Loucy (cell line): ENCODE measurements at regions not wholly inside any gene's neighbourhood (a gene's known extent, or its start where the extent isn't known, plus 50 kb on each side); places are given as distances from the start of the nearest gene placed in this dataset.

Experiments
- H2AFZ ChIP-seq: fragments of 200-600 bp; sonication (generic); 2 replicates; pipeline ENCODE4 v1.6.0; 2016; ENCODE audit warnings: antibody characterized with exemption, mild to moderate bottlenecking, low read length, moderate library complexity
- H3F3A ChIP-seq: fragments of 200-600 bp; 2 replicates; pipeline ENCODE4 v1.6.0; 2016; ENCODE audit warnings: antibody characterized with exemption, low read depth, mild to moderate bottlenecking
- H3K27me3 ChIP-seq: fragments of 200-600 bp; sonication (generic); 2 replicates; pipeline ENCODE4 v1.6.1; 2014; ENCODE audit warnings: low read length, mild to moderate bottlenecking; ENCODE audit not compliant: insufficient read depth, poor library complexity, severe bottlenecking
- H3K36me3 ChIP-seq: fragments of 200-600 bp; sonication (generic); 2 replicates; pipeline ENCODE4 v1.6.1; 2016; ENCODE audit warnings: low read length; ENCODE audit not compliant: insufficient read depth
- H3K4me1 ChIP-seq: fragments of 200-600 bp; sonication (generic); 2 replicates; pipeline ENCODE4 v1.5.1; 2014; ENCODE audit warnings: low read length, mild to moderate bottlenecking; ENCODE audit not compliant: insufficient read depth, poor library complexity, severe bottlenecking
- H3K4me2 ChIP-seq: fragments of 200-600 bp; sonication (generic); 2 replicates; pipeline ENCODE4 v1.6.0; 2014; ENCODE audit warnings: antibody characterized with exemption, low read length, low read depth, mild to moderate bottlenecking; ENCODE audit not compliant: poor library complexity, severe bottlenecking
- H3K4me3 ChIP-seq: fragments of 200-600 bp; sonication (generic); 2 replicates; pipeline ENCODE4 v1.5.1; 2014; ENCODE audit warnings: low read length, mild to moderate bottlenecking, mixed read lengths; ENCODE audit not compliant: poor library complexity, severe bottlenecking
- H3K79me2 ChIP-seq: fragments of 200-600 bp; sonication (generic); 2 replicates; pipeline ENCODE4 v1.6.1; 2014; ENCODE audit warnings: low read length; ENCODE audit not compliant: insufficient read depth
- H3K9ac ChIP-seq: fragments of 200-600 bp; sonication (generic); 2 replicates; pipeline ENCODE4 v1.6.0; 2014; ENCODE audit warnings: mild to moderate bottlenecking, low read depth, low read length, moderate library complexity; ENCODE audit not compliant: poor library complexity, severe bottlenecking
- H3K9me2 ChIP-seq: fragments of 200-600 bp; sonication (generic); replicated peaks from 2 replicates; pipeline ENCODE4 v1.6.1; 2016; ENCODE audit warnings: low read depth, low read length, mixed read lengths
- H3K9me3 ChIP-seq: fragments of 200-600 bp; sonication (generic); 2 replicates; pipeline ENCODE4 v1.6.1; 2014; ENCODE audit warnings: mild to moderate bottlenecking, antibody characterized with exemption, low read length, low read depth; ENCODE audit not compliant: insufficient read depth
- H4K20me1 ChIP-seq: fragments of 200-600 bp; sonication (generic); 2 replicates; pipeline ENCODE4 v1.6.0; 2014; ENCODE audit warnings: antibody characterized with exemption, low read length, mild to moderate bottlenecking; ENCODE audit not compliant: insufficient read depth, poor library complexity, severe bottlenecking
- CTCF ChIP-seq: fragments of 200-600 bp; sonication (generic); conservative IDR thresholded peaks from 2 replicates; pipeline ENCODE4 v1.5.1; 2014; ENCODE audit warnings: mild to moderate bottlenecking, antibody characterized with exemption, low read length
- EZH2phosphoT487 ChIP-seq: fragments of 200-600 bp; IDR thresholded peaks from 2 replicates; pipeline ENCODE4 v1.6.1; 2018; ENCODE audit warnings: antibody characterized with exemption, mild to moderate bottlenecking, moderate library complexity, borderline replicate concordance

DNA sequence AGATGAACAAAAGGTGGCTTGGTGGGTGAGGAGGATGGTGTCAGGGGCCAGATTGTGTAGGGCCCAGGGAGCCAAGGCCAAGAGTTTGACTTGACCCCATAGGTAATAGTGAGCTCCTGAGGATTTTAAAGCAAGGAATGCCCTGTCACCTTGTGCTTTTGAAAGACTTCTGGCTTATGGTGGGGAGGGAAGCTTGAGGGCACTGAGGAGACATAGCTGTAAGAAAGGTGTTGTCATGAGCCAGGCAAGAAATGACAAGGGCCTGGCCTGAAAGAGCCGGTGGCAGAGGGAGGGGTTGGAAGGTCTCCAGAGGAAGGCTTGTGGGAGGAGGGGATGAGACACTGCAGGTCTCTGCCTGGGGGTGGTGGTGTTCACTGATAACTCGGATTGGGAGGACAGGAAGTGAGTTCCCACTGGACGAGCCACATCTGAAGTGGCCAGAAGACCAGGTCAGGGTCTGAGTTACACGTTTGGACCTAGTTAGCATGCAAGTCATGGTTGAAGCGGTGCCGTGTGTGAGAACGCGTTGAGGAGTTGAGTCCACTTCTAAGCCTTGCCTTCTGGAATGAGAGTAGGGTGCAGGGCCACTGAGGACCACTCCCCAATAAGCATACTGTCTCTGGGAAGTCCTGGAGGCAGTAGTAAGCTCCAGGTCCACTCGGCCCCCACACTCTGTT, 64.3 kb downstream of the TET3 start:
- peaks cover 42% of the 10 kb centered on the region for H3K4me1 ChIP-seq
- peaks cover 45% of the 10 kb centered on the region; the same call in 1 of the 2 replicates for H3K36me3 ChIP-seq
- H4K20me1 ChIP-seq: peaks cover 14% of the 10 kb centered on the region
- H3K9ac ChIP-seq: no peak overlapping the region
- H3K27me3 ChIP-seq: no peaks in the 10 kb centered on the region
- no peak overlapping the region for H2AFZ ChIP-seq
- H3K79me2 ChIP-seq: peaks cover 90% of the 10 kb centered on the region
- no peak overlapping the region for H3K4me2 ChIP-seq
- no peak for TF ChIP-seq CTCF
- TF ChIP-seq EZH2phosphoT487: no peak
- H3K9me2 ChIP-seq: no peaks in the 10 kb centered on the region
- no peaks in the 10 kb centered on the region for H3K9me3 ChIP-seq
- H3K4me3 ChIP-seq: no peak overlapping the region
- peaks cover 5% of the 10 kb centered on the region; the same call in 1 of the 2 replicates for H3F3A ChIP-seq

- peaks cover 5% of the 10 kb centered on the region; the same call in 1 of the 2 replicates for H3F3A ChIP-seq
- peaks cover 52% of the 10 kb centered on the region for H3K4me1 ChIP-seq
- peaks cover 42% of the 10 kb centered on the region; the same call in 1 of the 2 replicates for H3K36me3 ChIP-seq
- no peak overlapping the region for H3K9ac ChIP-seq
- H3K9me3 ChIP-seq: no peaks in the 10 kb centered on the region
- peaks cover 13% of the 10 kb centered on the region for H4K20me1 ChIP-seq
- no peak overlapping the region for H3K4me2 ChIP-seq
- H2AFZ ChIP-seq: no peak overlapping the region
- H3K4me3 ChIP-seq: no peak overlapping the region
- no peak for TF ChIP-seq EZH2phosphoT487
- no peak for TF ChIP-seq CTCF
- peaks cover 90% of the 10 kb centered on the region for H3K79me2 ChIP-seq
- no peaks in the 10 kb centered on the region for H3K9me2 ChIP-seq
- H3K27me3 ChIP-seq: no peaks in the 10 kb centered on the region
Observed at GRCh38 chr2:74050151-74050550, 65.4 kb downstream of the TET3 start.

DNA sequence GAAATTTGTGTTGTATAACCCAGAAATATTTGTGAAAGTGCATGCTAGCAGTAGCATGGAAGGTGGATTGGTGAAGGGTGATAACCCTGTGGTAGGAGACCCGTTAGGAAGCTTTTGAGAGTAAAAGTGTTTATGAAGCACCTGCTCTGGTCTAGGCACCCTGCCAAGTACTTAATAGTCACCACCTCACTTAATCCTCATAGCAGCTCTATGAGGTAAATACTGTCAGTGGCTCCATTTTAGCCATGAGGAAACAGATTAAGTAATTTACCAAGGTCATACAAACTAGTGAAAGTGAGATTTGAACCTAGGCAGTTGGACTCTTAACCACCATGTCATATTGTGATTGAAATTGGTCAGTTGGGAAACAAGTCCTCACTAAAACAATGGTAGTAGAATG, 66.8 kb downstream of the TET3 start:
- H3K4me1 ChIP-seq: peaks cover 58% of the 10 kb centered on the region
- TF ChIP-seq CTCF: no peak
- no peak for TF ChIP-seq EZH2phosphoT487

More for the DNA sequence above, 66.8 kb downstream of the TET3 start:
- H4K20me1 ChIP-seq: peaks cover 16% of the 10 kb centered on the region
- peaks cover 90% of the 10 kb centered on the region for H3K79me2 ChIP-seq
- no peak overlapping the region for H3K4me3 ChIP-seq
- H3K9me3 ChIP-seq: no peaks in the 10 kb centered on the region
- H3K9me2 ChIP-seq: no peaks in the 10 kb centered on the region
- H3K4me2 ChIP-seq: peak overlapping the region; percentile 8
- H3K36me3 ChIP-seq: peaks cover 42% of the 10 kb centered on the region; the same call in 1 of the 2 replicates
- no peaks in the 10 kb centered on the region for H3K27me3 ChIP-seq
- H2AFZ ChIP-seq: no peak overlapping the region
- H3F3A ChIP-seq: peaks cover 5% of the 10 kb centered on the region; the same call in 1 of the 2 replicates
- no peak overlapping the region for H3K9ac ChIP-seq
